ES-I3 (cell line): ENCODE measurements at regions not wholly inside any gene's neighbourhood (a gene's known extent, or its start where the extent isn't known, plus 50 kb on each side); places are given as distances from the start of the nearest gene placed in this dataset.

Experiments
- H3K36me3 ChIP-seq: 2 replicates; pipeline ENCODE4 v1.6.1; 2013; ENCODE audit warnings: mild to moderate bottlenecking, low read length, control low read depth, moderate library complexity; ENCODE audit not compliant: insufficient read depth
- H3K4me1 ChIP-seq: 2 replicates; pipeline ENCODE4 v1.6.1; 2013; ENCODE audit warnings: mild to moderate bottlenecking, control low read depth, low read length; ENCODE audit not compliant: insufficient read depth
- H3K9ac ChIP-seq: 2 replicates; pipeline ENCODE4 v1.6.1; 2013; ENCODE audit warnings: low read depth, mild to moderate bottlenecking, low read length, moderate library complexity
- H3K9me3 ChIP-seq: 2 replicates; pipeline ENCODE4 v1.6.1; 2013; ENCODE audit warnings: mild to moderate bottlenecking, low read length, moderate library complexity; ENCODE audit not compliant: control insufficient read depth, insufficient read depth

DNA sequence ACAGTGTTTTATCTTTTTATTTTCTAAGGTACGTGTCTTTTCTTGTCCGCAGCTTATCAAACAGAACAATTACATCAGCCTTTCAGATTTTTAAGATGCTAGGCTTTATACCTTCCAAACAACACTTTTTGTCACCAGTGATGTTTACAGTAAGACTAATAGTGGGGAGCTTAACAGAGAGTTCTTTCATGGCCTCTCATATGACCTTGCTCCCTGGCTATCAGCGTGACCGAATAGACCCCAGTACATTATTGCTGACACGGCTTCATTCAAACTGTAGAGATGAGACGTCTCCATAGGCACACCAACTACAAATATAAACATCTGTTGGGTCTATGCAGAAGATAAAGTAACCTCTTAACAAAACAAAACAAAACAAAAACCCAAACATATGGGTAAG lies 477.6 kb upstream of the KCNMB2 start:
- H3K36me3 ChIP-seq = no peaks in the 10 kb centered on the region
- H3K9ac ChIP-seq = no peak overlapping the region
- H3K4me1 ChIP-seq = no peaks in the 10 kb centered on the region
- H3K9me3 ChIP-seq = no peaks in the 10 kb centered on the region

DNA sequence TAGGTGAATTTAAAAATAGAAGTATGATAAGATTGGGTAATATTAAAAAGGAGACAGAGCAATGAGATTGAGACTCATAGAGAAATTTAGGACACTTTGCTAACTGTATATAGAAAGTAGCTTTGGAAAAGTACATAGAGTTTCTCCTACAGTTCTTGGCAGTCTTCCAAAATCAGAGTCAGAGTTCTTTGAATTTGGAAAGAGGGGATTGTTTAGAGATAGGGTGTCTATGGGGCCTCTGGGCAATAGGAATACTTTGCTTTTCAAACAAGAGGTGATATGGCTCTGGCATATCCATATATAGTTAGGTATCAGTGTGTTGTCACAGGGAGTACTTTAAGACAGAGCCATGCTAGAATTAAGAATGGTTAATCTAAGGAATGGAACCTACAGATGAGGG lies 477.1 kb upstream of the KCNMB2 start:
- Histone ChIP-seq H3K9me3 (no peaks in the 10 kb centered on the region), H3K36me3 (no peaks in the 10 kb centered on the region), H3K4me1 (no peaks in the 10 kb centered on the region), H3K9ac (no peak overlapping the region)

DNA sequence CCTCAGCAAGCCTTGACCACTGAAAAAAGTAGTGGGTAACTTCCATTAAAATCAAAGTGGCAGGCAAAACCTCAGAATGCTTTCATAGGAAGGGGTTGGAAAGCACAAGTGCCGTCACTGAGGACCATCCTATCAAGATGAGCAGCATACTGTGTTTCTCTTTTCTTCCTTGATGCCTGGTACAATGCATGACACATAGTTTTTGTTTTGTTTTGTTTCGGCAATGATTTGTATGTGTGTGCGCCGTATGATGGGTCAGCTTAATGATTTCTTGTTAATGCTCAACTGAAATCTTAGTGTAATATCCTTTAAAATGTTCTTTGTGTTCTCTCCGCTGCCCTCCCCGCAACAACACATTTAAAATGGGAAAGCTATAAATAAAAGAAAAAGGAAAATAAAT lies 476.4 kb upstream of the KCNMB2 start:
- no peak overlapping the region for H3K9ac ChIP-seq
- H3K4me1 ChIP-seq = no peaks in the 10 kb centered on the region
- H3K9me3 ChIP-seq = no peaks in the 10 kb centered on the region
- H3K36me3 ChIP-seq = no peaks in the 10 kb centered on the region

DNA sequence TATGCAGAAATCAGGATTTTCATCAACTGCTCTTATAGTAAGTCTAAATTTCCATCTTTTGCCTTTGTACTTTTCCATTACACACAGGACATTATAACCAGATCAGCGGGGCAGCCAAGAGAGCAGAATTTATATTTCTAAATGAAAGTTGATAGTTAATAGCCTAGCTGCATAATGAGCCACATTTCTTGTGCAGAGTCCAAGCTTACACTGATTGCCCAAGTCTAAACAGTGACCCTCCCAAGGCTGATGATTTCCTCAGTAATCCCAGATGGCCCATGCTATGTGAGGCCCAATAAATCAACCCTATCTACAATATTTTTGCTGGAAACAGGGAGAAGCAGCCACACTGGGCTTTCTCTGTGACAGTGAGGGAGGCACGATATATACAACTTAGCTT lies 475.8 kb upstream of the KCNMB2 start:
- no peaks in the 10 kb centered on the region for H3K36me3 ChIP-seq
- no peaks in the 10 kb centered on the region for H3K4me1 ChIP-seq
- no peak overlapping the region for H3K9ac ChIP-seq
- no peaks in the 10 kb centered on the region for H3K9me3 ChIP-seq

DNA sequence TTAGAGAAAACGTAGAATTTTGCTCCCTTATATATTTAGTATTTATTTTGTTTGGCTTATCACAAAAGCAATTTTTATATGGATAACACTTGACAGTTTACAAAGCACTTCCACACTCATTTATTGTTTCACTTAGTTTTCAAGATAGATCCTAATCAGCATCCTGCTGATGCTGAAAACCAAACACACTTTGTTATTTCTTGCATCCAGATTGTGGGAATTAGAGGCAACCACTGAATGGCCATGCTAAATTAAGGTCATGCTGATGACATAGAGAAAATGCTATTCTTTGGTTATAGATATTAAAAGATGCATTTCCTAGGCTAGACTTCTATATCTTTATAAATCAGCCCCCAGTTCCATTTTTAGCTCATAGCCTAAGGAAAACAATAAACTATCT lies 474.1 kb upstream of the KCNMB2 start:
- H3K4me1 ChIP-seq = no peaks in the 10 kb centered on the region
- H3K9me3 ChIP-seq = no peaks in the 10 kb centered on the region
- no peak overlapping the region for H3K9ac ChIP-seq
- no peaks in the 10 kb centered on the region; the same call in 1 of the 2 replicates for H3K36me3 ChIP-seq

DNA sequence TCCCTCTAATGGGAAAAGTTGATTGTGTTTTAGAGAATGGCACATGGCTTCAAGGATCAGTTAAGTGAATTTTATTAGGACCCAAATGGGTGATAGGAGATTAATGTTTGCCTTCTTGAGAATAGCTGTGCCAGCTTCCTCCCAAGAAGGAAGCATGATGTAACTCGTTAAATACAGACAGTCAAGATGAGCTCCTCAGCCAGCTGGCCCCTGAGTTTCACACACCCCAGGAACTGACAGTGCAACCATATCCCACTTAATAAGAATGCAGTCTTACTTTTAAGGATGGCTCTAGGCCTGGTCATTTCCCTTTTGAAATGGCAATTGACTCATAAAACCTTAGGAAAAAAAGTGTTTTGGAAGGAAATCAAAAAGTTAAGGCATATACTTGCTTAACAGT lies 472.8 kb upstream of the KCNMB2 start:
- H3K4me1 ChIP-seq = no peaks in the 10 kb centered on the region
- no peaks in the 10 kb centered on the region; the same call in 1 of the 2 replicates for H3K36me3 ChIP-seq
- H3K9ac ChIP-seq = no peak overlapping the region
- no peaks in the 10 kb centered on the region for H3K9me3 ChIP-seq

DNA sequence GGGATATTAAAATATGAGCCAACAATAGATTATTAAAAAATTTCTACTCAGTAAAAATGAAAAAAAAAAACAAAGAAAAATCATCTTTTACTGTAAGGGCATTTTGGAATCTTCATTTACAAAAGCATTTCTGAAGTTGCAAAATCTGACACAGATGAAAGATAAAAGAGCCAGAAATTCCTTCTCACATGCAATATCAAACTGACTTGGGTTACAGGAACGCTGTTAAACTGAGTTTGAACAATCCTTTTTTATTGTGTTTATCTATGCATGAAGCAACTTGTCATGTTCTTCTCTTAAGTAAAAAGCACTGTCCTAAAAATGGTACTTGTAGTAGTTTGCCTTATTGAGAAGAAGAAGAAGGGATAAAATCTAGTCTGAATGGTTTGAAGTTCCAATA lies 468.5 kb upstream of the KCNMB2 start:
- Histone ChIP-seq H3K36me3 (no peaks in the 10 kb centered on the region; the same call in 1 of the 2 replicates), H3K9me3 (no peaks in the 10 kb centered on the region), H3K4me1 (no peaks in the 10 kb centered on the region), H3K9ac (no peak overlapping the region)

DNA sequence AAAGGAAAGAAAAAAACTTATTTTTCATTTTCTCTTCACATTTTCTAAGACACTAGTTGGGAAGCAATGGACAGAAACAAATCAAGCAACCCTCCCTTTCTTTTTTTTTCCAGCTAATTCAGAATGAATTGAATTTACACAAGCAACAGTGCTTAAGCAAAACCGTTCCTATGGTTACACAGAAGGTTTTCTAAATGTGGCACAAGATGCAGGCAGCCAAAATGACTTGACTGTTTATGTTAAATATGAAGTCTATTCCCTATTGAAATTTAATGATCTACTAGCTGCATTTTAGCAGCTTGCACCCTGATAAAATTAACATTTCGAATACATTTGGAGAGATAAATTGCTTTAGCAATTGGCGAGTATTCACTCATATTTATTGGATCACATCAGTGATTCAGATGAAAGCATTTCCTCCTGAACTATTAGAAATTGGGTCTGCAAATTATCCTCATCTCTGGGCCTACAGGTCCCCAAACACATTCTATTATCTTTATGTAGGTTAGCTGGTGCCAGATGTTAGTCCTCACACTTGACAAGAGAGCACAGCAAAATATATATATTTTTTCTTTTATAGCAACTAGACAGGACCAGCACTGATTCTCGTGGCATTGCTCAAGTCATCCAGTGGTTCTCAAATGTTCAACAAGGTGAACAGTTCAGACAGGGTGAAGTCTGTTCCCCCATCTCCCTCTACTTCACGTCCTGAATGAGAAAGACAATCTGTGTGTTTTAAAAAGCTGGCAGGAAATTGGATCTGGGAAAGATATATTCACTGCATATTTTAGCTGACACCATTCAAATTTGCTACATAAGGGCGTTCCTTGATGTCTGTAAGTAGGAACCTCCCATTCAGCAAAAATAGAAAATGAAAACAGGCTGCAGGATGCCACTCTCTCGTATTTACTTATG lies 463.6 kb upstream of the KCNMB2 start:
- no peaks in the 10 kb centered on the region for H3K9me3 ChIP-seq
- H3K9ac ChIP-seq = no peak overlapping the region
- no peaks in the 10 kb centered on the region for H3K36me3 ChIP-seq
- no peaks in the 10 kb centered on the region for H3K4me1 ChIP-seq

DNA sequence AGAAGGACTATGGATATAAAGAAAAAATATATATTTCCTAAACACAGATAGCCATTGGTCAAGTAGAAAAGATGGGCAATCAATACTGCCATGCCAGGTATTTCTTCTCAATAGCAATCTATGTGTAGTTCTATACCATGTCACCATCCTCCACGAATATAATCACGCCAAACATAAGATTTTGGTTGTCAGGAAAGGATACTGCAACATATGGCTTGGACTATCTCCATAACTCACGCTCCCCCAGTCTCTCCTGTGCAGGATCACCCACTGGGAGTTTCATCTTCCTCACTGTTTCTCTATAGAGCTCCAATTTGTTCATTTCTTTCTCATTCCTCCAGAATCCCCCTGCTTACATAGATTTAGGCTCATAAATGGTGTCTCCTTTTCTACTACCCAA lies 462.9 kb upstream of the KCNMB2 start:
- Histone ChIP-seq H3K36me3 (no peaks in the 10 kb centered on the region), H3K9me3 (no peaks in the 10 kb centered on the region), H3K4me1 (no peaks in the 10 kb centered on the region), H3K9ac (no peak overlapping the region)

DNA sequence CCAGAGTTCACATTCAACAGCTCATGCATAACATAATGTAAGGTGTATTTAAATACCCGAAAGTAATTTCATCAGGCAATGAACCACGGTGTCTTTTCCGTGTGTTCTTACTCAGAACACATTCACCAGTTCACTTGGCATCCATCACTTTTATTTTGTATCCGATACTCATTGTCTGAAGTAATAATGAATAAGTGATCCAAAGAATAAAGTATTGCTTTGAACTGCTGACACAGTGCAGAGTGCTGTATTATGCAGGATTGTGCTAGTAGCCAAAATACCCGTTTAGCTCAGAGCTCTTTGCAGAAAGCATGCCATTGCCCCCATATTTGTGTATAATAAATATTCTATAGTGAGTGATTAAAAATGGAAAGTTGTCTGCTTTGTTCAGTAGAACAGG lies 460.9 kb upstream of the KCNMB2 start:
- no peaks in the 10 kb centered on the region for H3K9me3 ChIP-seq

DNA sequence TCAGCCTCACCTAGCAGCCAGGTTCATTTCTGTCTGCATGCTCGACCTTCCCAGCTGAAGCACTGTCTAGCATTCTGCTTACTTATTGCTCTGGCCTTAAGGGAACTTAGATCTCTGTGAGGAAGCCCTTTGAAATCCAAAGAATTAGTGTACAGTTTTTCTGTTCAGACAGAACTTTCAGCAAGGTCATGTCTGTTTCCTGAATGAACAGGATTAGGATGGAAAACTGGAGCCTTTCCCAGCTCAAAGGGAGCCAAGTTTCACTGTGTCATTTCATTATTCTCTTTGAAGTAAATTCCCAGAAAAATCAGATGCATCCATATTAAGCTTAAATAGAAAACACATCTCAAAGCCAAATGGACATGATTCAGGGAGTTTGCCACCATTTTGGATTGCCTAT lies 457.3 kb upstream of the KCNMB2 start:
- Histone ChIP-seq H3K36me3 (no peaks in the 10 kb centered on the region), H3K4me1 (peaks cover 3% of the 10 kb centered on the region), H3K9me3 (no peaks in the 10 kb centered on the region), H3K9ac (no peak overlapping the region)

More for the DNA sequence above, 460.9 kb upstream of the KCNMB2 start:
- no peaks in the 10 kb centered on the region for H3K36me3 ChIP-seq
- H3K4me1 ChIP-seq = no peaks in the 10 kb centered on the region
- no peak overlapping the region for H3K9ac ChIP-seq

DNA sequence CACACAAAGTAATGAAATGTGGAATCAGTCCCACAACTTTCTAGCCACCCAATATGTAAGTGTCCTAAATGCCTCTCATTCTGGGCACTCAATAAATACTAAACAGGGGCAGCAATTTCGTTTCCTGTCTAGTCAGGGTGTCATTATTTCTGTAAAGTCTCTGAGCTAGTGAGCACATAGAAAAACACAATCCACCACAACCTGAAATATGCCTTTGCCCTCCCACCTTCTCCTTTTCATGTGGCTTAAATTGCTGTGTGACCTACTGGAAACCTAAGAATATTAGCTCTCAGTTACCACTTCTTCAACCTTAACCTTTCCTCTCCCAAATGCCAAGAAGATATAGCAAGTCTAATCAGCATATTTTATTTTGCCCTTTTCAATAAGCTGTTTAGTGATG lies 456.3 kb upstream of the KCNMB2 start:
- Histone ChIP-seq H3K9ac (no peak overlapping the region), H3K4me1 (peaks cover 12% of the 10 kb centered on the region), H3K9me3 (no peaks in the 10 kb centered on the region), H3K36me3 (no peaks in the 10 kb centered on the region)

DNA sequence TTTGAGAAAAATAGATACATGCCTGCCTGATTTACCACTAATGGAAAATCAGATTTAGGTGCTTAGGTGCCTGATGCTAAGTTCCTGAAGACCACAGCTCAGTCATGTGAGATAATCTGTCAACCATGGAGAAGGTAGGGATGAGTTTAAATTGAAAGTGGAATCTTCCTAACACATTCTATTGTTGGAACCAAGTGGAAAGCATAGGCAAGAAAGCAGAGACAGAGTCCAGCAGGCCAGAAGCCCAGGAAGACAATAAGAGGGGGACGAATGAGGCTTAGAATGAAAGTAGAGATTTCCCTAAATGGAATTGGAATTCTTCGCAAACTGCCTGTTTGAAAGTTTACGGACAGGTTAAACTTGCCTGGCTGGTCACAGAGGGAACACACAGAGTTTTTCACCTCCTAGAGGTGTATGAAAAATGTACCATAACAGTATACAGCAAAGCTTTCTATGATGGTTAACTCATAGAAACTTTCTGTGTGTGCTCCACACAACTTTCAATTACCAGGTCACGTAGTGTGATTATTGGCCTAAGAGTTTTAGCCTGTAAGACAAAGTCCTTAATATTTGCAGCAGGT lies 453.8 kb upstream of the KCNMB2 start:
- no peaks in the 10 kb centered on the region for H3K9me3 ChIP-seq
- peaks cover 19% of the 10 kb centered on the region for H3K4me1 ChIP-seq
- no peaks in the 10 kb centered on the region for H3K36me3 ChIP-seq
- no peak overlapping the region for H3K9ac ChIP-seq

DNA sequence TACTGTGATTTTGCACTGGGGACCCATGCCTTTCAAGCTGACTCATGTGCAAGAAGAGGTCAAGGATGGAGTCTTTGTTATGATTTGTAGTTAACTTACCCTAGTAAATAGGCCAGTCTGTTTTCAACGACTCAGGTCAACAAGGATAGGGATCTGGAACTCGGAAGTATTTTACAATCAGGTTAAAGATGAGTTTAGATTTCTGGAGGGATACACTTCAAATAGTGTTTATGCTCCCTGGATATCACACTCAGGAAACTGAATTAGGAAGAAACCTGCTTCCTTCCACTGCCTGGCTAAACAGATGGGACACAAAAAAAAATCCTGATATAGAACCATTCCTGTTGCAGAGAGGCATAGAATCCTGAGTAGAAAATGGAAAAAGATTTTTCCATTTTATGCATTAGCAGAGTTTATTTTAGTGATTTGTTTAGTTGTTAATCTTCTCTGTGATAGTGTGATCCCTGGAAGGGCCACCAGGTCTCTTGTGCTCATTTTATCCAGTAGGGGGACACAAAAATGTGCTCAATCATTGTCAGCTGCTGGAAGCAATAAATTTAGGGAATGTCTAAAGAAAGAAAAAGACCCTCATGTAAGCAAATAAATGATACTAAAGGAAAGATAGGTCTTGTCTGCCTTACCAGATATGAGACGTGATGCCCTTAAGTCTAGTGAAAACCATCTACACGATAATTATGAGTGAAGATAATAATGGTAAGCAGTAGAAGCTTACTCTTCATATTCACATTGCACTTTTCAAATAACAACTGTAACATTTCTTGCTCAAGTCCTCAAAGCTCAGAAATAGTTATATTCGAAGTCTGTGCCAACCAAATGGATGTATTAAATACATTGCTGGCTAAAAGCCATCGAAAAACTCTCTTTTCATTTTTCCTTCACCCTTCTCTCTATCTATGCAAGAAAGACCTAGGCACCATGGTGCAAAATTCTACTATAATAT lies 452.1 kb upstream of the KCNMB2 start:
- Histone ChIP-seq H3K9ac (no peak overlapping the region), H3K4me1 (peaks cover 19% of the 10 kb centered on the region), H3K9me3 (no peaks in the 10 kb centered on the region), H3K36me3 (no peaks in the 10 kb centered on the region)
